SK-N-SH (cell line): ENCODE measurements at regions not wholly inside any gene's neighbourhood (a gene's known extent, or its start where the extent isn't known, plus 50 kb on each side); places are given as distances from the start of the nearest gene placed in this dataset.

Source experiments
- CHD2 ChIP-seq: fragments of 150-350 bp; IDR thresholded peaks from 2 replicates; pipeline ENCODE4 v1.6.1; 2018; ENCODE audit warnings: low read length; ENCODE audit not compliant: partially characterized antibody
- EP300 ChIP-seq, 2 experiments: IDR thresholded peaks; 2 replicates each; pipeline versions ENCODE4 v1.4.0 to v1.6.1; 2012; ENCODE audit warnings: borderline replicate concordance in 1 of 2, low read depth in 1 of 2, low read length in 1 of 2
- EZH2phosphoT487 ChIP-seq: fragments of 200-600 bp; sonication (generic); IDR thresholded peaks from 2 replicates; pipeline ENCODE4 v1.6.1; 2017; ENCODE audit warnings: low read depth, mixed run types, mild to moderate bottlenecking, antibody characterized with exemption, moderate library complexity, borderline replicate concordance
- FOSL2 ChIP-seq: IDR thresholded peaks from 2 replicates; pipeline ENCODE4 v1.4.0; 2012; ENCODE audit warnings: low read depth, mild to moderate bottlenecking, moderate library complexity, borderline replicate concordance
- GATA2 ChIP-seq: sonication (generic); formaldehyde crosslinking; IDR thresholded peaks from 2 replicates; pipeline ENCODE4 v1.5.0; 2020; ENCODE audit warnings: mild to moderate bottlenecking, missing genetic modification reagents
- JUND ChIP-seq: IDR thresholded peaks from 2 replicates; pipeline ENCODE4 v1.4.0; 2012
- POLR2AphosphoS5 ChIP-seq: IDR thresholded peaks from 2 replicates; pipeline ENCODE4 v1.6.1; 2012; ENCODE audit warnings: low read depth, low read length
- RFX5 ChIP-seq: IDR thresholded peaks from 2 replicates; pipeline ENCODE4 v1.6.1; 2012; ENCODE audit warnings: mild to moderate bottlenecking, improper control_type of control experiment, low read length
- SIN3A ChIP-seq: IDR thresholded peaks from 2 replicates; pipeline ENCODE4 v1.6.1; 2012; ENCODE audit warnings: low read depth, mild to moderate bottlenecking, low read length, moderate library complexity, borderline replicate concordance
- TAF1 ChIP-seq: IDR thresholded peaks from 2 replicates; pipeline ENCODE4 v1.6.1; 2012; ENCODE audit warnings: low read depth, mild to moderate bottlenecking, low read length, moderate library complexity, borderline replicate concordance
- TF ChIP-seq, protein P1 (sequence below): fragments of 200-600 bp; sonication (generic); IDR thresholded peaks from 2 replicates; pipeline ENCODE4 v1.6.1; 2017; ENCODE audit warnings: antibody characterized with exemption, mild to moderate bottlenecking, moderate library complexity
- TF ChIP-seq, protein P2 (sequence below): fragments of 150-350 bp; IDR thresholded peaks from 2 replicates; pipeline ENCODE4 v1.6.1; 2017; ENCODE audit warnings: antibody characterized with exemption, low read length, low read depth, borderline replicate concordance
- TF ChIP-seq, protein P3 (sequence below): IDR thresholded peaks from 2 replicates; pipeline ENCODE4 v1.6.1; 2012; ENCODE audit warnings: mild to moderate bottlenecking, low read depth, low read length, moderate library complexity
- TF ChIP-seq, protein P4 (sequence below): IDR thresholded peaks from 2 replicates; pipeline ENCODE4 v1.4.0; 2012; ENCODE audit warnings: low read depth

DNA sequence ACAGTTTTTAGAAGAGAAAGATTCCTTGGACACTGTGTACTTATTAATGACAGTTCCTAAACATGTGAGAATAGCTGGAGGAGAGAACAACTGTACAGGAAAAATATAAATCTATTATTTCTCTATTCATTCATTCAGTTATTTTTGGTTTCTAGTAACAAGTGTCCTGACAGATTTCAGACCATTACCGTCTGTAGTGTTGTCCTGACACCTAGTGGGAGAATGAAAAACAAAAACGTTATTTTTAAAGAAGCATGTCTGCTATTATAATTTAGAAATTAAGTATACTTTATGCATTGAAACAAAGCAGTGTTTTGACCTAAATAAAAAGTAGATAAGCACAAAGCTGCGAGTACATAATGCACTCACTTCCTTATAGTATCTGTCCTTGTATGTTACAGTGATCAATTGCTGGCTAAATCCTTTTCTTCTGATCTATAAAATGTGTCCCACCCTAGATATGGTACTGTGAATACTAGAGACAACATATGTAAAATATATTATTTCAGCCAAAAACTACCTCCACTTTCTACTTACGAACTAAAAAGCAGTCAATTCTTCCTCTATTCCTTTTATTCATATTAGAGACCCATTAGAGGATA, 575.6 kb downstream of the ARL4A start:
- TF ChIP-seq, protein P1, sequence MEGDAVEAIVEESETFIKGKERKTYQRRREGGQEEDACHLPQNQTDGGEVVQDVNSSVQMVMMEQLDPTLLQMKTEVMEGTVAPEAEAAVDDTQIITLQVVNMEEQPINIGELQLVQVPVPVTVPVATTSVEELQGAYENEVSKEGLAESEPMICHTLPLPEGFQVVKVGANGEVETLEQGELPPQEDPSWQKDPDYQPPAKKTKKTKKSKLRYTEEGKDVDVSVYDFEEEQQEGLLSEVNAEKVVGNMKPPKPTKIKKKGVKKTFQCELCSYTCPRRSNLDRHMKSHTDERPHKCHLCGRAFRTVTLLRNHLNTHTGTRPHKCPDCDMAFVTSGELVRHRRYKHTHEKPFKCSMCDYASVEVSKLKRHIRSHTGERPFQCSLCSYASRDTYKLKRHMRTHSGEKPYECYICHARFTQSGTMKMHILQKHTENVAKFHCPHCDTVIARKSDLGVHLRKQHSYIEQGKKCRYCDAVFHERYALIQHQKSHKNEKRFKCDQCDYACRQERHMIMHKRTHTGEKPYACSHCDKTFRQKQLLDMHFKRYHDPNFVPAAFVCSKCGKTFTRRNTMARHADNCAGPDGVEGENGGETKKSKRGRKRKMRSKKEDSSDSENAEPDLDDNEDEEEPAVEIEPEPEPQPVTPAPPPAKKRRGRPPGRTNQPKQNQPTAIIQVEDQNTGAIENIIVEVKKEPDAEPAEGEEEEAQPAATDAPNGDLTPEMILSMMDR: peak; percentile 85
- no peak for TF ChIP-seq EP300 (IDR thresholded peaks at IDR 0.05; ENCODE audit: borderline replicate concordance in 1 of 2, low read depth in 1 of 2, low read length in 1 of 2)
- TF ChIP-seq FOSL2: no peak
- no peak for TF ChIP-seq RFX5
- TF ChIP-seq, protein P2, sequence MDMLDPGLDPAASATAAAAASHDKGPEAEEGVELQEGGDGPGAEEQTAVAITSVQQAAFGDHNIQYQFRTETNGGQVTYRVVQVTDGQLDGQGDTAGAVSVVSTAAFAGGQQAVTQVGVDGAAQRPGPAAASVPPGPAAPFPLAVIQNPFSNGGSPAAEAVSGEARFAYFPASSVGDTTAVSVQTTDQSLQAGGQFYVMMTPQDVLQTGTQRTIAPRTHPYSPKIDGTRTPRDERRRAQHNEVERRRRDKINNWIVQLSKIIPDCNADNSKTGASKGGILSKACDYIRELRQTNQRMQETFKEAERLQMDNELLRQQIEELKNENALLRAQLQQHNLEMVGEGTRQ: no peak
- TF ChIP-seq EZH2phosphoT487: no peak
- TF ChIP-seq POLR2AphosphoS5: no peak
- TF ChIP-seq, protein P3, sequence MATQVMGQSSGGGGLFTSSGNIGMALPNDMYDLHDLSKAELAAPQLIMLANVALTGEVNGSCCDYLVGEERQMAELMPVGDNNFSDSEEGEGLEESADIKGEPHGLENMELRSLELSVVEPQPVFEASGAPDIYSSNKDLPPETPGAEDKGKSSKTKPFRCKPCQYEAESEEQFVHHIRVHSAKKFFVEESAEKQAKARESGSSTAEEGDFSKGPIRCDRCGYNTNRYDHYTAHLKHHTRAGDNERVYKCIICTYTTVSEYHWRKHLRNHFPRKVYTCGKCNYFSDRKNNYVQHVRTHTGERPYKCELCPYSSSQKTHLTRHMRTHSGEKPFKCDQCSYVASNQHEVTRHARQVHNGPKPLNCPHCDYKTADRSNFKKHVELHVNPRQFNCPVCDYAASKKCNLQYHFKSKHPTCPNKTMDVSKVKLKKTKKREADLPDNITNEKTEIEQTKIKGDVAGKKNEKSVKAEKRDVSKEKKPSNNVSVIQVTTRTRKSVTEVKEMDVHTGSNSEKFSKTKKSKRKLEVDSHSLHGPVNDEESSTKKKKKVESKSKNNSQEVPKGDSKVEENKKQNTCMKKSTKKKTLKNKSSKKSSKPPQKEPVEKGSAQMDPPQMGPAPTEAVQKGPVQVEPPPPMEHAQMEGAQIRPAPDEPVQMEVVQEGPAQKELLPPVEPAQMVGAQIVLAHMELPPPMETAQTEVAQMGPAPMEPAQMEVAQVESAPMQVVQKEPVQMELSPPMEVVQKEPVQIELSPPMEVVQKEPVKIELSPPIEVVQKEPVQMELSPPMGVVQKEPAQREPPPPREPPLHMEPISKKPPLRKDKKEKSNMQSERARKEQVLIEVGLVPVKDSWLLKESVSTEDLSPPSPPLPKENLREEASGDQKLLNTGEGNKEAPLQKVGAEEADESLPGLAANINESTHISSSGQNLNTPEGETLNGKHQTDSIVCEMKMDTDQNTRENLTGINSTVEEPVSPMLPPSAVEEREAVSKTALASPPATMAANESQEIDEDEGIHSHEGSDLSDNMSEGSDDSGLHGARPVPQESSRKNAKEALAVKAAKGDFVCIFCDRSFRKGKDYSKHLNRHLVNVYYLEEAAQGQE: no peak
- TF ChIP-seq, protein P4, sequence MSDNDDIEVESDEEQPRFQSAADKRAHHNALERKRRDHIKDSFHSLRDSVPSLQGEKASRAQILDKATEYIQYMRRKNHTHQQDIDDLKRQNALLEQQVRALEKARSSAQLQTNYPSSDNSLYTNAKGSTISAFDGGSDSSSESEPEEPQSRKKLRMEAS: no peak
- TF ChIP-seq SIN3A: no peak
- no peak for TF ChIP-seq JUND
- no peak for TF ChIP-seq CHD2
- no peak for TF ChIP-seq GATA2 (CRISPR knock-in tag)
- no peak for TF ChIP-seq TAF1
